Activated CD4-positive, alpha-beta T cell treated with anti-CD3 and anti-CD28 coated beads, Interleukin-2, amount 50 U/mL, for 4 hours (primary cell): ENCODE measurements at regions not wholly inside any gene's neighbourhood (a gene's known extent, or its start where the extent isn't known, plus 50 kb on each side); places are given as distances from the start of the nearest gene placed in this dataset.

Source experiments
- DNase-seq, 2 experiments: peaks; one replicate each; pipeline ENCODE4 v3.0.0-alpha.2; 2020

GRCh38 chr10:130575756-130576285 is 439.6 kb downstream of the GLRX3 start:
- no peak for DNase-seq

GRCh38 chr10:130576427-130576826 is 440.2 kb downstream of the GLRX3 start:
- no peak for DNase-seq

DNA sequence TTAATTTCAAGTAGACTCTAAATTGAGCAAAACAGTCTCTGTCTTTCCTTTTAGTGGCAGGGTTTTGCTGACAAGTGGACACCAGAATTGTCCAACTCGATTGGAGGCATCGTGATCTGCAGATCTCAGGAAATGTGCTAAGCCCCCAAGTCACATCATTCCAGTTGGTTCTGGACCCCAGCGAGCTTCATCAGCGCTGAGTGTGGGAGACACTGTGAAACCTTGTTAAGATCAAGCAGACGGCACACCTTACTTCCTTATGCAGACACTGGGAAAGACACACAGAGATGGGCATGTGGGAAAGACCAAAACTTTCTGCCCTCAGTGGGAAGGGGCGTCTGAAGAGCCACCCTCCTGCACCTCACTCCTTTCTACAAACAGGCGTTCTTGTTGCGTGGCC is 440.8 kb downstream of the GLRX3 start:
- DNase-seq: no peak

DNA sequence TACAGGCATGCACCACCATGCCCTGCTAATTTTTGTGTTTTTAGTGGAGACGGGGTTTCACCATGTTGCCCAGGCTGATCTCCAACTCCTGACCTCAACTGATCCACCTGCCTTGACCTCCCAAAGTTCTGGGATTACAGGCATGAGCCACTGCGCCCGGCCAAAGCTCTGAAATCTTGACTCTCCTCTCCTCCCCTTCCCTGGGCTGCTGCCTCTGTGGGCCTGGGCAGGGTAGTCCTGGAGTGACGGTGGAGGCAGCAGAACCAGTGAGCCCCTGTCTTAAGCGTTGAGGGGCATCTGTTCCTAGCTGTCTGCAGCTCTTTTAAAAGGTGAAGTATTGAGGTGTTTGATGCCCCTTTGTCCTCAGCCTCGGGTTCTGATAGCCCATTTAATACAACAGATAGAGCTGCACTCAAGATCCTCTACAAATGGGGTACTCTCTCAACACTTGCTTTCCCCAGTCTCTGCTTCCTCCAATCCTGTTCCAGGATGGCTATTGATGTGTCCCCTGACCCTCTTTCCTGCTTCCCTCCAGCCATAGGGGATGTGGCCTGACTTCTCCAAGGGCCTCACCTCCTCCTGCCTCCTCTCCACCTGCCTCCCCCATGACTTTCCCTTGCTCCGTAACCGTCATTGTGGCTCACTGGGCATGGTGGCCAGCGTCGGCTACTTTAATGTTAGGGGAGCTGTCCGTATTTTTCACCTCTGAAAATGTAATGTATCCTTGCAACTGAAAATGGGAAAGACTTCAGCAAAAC is 442.5 kb downstream of the GLRX3 start:
- no peak for DNase-seq

DNA sequence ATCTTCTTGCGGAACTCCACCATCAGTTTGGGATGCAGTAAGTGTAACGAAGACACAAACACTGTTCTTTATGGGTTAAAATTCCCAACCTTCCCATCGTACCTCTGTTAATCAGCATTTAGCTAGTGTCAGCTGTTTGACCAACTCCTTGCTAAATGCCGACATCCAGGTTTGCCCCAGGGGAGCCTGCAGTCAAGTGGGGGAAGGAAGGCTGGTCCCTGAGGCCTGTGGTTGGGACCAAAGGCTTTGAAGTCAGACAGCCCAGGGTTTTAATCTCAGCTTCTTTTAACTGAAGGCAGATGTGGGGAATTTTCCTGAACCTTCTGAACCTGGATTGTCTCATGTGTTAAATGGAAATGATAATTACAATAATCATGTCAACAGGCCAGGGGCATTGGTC is 443.7 kb downstream of the GLRX3 start:
- no peak for DNase-seq

DNA sequence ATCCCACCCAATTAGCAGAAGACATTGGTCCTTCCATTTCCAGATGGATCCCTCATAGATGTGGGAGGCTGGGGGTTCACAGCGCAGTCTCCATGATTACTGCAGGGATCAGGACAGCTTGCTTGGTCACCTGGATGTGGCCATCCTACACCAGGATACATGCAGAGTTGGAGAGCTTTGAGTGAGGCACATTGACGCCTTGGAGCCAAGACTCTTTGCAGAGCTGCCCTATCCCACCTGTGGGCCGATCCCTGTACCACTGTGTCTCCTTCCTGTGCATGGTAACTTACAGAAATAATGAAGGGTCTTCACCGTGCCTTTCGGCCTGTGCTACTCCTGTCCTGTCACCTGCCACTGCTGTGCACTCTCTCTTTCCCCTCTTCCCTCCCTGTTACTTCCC is 444.8 kb downstream of the GLRX3 start:
- no peak for DNase-seq

DNA sequence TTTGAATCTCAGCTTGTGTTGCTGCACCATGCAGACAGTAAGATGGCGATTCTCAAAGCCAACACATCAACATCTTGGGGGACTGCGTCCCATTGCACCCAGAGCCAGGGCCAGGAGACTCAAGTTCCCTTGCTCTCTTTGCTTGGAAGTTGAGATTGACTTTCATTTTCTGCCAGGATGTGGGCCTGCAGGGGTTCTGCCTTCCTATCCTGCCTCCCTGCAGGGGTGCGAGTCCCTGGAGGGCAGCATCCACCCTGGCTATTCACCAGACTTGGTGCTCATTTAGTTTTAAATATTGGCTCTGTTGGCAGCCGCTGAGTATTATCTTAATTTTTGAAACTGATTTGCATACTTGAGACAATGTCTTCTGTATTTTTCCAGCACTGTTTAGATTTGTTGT is 451.5 kb downstream of the GLRX3 start:
- DNase-seq: no peak

DNA sequence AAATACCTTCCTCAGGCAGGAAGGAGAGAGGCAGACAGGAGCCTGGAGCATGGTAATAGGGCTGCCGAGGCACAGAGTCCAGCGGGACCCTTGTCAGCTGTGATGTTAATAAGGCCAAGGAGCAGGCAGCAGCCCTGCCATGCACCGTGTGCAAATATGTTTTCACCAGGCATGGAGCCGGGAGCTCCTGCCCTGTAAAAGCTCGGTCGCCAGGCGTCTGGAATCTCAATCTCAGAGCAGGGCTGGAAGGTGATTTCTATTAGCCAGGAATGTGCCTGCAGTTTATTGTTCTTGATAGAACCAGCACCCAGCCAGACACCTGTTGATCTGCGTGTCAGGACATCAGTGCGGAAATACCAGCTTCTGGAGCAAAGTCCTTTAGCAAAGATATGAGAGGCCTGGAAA is 469.8 kb downstream of the GLRX3 start:
- no peak for DNase-seq

DNA sequence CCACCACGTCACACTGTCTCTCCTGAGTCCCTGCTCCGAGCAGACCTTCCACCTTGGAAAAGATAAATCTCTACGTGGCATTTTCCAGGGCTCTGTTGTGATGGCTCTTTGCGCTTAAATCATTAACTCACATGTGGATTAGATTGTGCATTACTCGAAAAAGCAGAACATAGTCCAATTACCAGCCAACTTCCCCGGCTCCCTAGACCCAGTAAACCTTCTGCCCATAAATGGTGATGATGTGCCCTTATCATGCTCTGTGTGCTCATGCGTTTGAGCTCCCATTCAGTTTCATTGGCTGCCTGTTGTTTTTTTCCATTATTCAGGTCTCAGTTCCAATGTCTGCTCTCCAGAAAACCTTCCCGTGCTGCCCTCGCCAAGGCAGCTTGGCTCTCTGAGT is 471.2 kb downstream of the GLRX3 start:
- no peak for DNase-seq

DNA sequence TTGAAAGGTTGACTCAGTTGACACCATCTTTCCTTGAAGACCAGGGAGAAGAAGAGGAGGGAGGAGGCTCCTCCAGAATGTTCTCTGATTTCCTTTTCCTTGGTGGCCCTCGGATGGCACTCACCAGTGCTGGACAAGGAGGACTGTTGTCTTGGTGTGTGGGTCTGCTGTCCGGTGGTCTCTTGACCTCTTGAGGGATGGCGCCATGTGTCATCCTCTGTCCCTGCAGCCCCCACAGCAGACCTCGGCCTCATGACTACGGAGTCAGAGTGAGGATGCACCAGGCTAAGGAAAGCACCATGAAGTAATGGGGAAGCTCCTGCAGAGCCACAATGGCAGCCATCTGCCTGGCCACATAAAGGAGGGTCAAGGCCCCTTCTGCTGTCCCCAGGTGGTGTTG is 475.0 kb downstream of the GLRX3 start:
- no peak for DNase-seq

DNA sequence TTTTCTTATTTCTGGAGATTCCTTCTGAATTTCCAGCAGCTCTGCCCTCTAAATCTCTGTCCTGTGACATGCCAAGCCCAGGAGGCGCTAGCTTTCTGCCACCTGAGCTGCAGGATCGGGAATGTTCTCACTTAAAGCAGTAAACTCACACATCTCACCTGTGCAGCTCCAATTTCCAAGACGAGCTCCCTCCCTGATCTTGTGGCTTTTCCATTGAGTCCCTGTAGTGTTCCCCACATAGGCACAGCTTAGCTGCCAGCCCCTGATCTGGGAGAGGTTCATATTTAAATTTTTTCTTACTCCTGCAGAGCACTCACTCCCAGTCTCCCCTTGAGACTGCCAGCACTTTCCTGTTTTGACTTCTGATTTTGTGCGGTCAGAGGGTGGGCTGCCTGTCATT is 479.3 kb downstream of the GLRX3 start:
- DNase-seq: no peak

DNA sequence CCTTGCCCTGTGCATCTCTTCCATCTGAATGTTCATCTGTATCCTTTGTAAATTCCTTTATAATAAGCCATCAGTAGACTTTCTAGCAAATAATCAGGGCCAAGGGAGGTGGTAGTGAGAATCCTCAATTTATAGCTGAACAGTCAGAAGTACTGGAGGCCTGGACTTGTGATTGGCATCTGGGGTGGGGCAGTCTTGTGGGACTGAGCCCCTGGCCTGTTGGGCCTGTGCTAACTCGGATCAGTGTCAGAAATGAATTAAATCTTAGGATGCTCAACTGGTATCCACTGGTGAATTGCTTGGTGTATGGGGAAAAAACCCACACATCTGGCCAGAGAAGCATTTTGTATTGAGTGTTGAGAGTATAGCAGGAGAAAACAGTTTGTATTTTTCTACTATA is 481.8 kb downstream of the GLRX3 start:
- DNase-seq: no peak

DNA sequence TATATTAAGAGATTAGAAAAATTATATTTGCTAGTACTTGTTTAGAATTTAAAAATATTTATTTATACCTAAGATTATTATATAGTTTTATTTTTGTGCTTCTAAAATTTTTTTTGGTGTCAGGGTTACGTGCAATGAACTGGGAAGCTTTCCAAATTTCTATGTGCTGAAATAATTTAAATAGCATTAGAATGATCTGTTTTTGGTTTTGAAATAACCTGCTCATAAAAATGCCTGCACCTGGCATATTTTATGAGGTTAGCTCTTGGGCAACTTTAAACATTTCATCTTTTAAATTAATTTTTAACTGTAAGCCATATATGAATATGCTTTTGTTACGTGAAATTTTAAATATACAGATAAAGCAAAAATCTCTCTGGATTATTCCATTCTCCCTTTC is 482.5 kb downstream of the GLRX3 start:
- DNase-seq: no peak

DNA sequence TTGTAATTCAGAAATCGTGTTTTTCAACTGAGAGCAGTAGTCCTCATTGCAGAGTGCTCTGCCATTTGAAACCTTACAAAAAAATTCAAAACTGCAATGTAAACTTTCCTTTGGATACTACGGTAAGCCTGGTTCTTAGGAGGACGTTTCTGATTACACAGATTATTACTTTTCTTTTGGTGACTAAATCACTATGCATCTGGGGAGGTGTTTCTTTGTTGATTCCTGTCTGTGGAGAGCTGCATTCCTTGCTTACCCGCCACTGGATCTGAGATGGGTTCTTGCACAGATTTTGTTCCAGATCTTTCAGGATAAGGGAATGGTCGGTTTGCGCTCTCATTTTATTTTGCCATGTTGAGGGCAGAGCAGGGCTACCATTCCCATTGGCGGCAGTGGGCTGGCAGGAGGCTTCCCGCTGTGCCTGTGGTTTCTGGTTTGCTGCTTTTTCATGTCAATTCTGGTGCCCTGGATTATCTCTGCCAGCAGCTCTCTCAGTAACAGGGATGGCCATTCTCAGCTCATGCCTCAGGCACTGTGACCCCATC is 485.1 kb downstream of the GLRX3 start:
- no peak for DNase-seq

- DNase-seq: no peak
These were observed 487.6 kb downstream of the GLRX3 start for GRCh38 chr10:130623680-130624267.

DNA sequence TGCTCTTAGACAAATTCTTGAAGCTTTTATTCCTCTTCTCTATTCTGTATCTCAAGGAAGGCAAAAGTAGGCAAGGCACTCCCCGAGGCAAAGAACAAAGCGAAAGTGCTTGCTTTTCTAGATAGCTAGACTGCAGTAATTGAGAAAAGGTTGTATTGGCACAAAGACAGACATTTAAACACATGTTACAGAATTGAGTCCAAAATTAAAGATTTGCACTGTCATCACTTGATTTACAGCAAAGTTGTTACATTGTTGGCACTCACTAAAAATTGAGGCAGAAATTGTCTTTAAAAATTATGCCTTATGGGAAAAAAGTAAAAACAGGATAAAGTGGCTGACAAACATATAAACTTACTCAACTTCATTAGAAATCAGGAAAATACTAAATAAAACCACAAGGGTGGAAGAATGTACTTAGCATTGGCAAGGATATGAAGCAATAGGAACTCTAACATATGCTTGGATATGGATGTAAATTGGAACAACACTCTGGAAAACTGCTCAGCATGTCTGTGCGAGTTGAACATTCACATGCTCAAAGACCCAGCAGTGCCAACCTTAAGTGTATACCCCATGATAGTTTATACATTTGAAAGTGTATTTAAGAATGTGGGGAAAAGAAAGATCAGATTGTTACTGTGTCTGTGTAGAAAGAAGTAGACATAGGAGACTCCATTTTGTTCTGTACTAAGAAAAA is 491.3 kb downstream of the GLRX3 start:
- no peak for DNase-seq

GRCh38 chr10:130630135-130630534 is 493.9 kb downstream of the GLRX3 start:
- no peak for DNase-seq

DNA sequence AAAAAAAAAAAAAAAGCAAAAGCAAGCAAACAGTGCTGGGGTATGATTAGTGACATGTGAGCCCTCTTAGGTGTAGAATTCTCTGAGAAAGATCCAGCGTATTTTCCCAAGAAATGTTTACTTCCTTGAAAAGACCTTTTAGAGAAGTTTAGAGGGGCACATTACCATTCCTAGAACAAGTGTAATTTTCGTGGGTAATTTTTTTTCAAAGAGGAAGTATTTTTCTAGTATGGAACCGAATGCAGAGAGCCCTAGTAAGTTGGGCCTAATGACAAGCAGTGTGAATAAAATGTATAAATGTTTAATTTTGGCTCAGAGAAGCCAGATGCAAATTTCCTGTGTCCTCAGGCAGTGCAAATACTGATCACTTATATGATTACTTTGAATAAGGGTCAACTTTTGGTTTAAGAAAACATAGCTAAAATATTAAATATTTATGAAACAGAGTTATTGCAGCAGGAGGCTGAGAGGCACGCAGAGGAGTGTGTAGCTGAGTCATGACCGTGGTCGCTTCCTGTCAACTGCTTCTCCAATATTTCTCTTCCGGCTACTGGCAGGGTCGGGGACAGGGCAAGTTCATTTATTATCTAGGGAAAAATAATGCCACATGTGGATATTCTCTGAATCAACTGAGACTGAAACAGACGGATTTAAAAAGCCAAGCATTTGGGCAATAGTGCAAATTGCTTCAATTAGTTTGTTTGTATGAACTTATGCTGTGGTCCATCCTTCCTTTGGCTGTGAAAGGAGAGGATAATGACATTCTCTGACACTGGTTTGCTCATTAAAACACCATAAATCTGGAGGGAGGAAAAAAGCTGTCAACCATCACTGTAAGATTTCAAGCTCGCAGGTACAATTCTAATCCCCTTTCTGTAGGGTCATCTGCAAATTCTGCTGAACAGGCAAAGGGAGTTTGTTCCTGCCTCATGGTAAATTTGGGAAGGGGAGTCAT is 495.2 kb downstream of the GLRX3 start:
- no peak for DNase-seq

GRCh38 chr10:130634816-130635215 is 498.6 kb downstream of the GLRX3 start:
- DNase-seq: no peak

GRCh38 chr10:130635528-130635927 is 499.3 kb downstream of the GLRX3 start:
- DNase-seq: no peak

GRCh38 chr10:130636313-130636930 is 500.2 kb downstream of the GLRX3 start:
- no peak for DNase-seq

DNA sequence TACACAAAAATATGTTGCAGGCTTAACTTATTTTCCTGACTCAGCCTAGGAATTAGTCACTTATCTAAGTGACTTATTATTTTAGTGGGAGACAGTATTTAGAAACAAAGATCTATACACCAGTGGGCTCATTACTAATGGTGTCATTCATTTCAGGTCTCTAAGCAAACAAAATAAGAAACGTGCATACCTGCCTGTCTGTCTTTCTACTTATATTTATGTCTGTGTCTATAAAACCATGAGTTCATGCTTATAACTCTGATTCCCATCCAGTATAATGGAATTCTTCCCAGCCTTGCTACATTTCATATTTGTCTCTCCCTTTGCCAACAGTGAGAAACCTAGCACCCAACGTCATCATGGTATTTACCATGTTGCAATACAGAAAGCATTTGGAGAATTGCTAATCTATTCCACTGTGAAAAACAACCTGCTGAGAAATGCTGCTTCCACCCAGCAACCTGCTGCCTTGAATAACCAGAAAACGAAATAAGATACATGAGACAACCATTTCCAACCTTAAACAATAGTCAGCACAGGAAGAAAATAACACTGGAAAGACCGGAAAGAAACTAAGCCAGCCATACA is 501.0 kb downstream of the GLRX3 start:
- DNase-seq: no peak
